GM21390 (cell line): ENCODE measurements at regions not wholly inside any gene's neighbourhood (a gene's known extent, or its start where the extent isn't known, plus 50 kb on each side); places are given as distances from the start of the nearest gene placed in this dataset.

ENCODE experiments used
- ATAC-seq: cut with Tn5 transposase; IDR thresholded peaks from one replicate; pipeline ENCODE4 v1.9.1; 2021; ENCODE audit not compliant: unreplicated experiment

GRCh38 chr3:16048435-16049318 is 125.8 kb upstream of the GALNT15 start:
- peak; percentile 96 for ATAC-seq

GRCh38 chr3:16050641-16051467 is 123.6 kb upstream of the GALNT15 start:
- ATAC-seq, result no peak

- ATAC-seq, result no peak
These were observed 122.8 kb upstream of the GALNT15 start for GRCh38 chr3:16051691-16052090.

- ATAC-seq, result no peak
These were observed 121.5 kb upstream of the GALNT15 start for GRCh38 chr3:16052964-16053363.

- no peak for ATAC-seq
These were observed 120.7 kb upstream of the GALNT15 start for GRCh38 chr3:16053794-16054193.

- ATAC-seq, result no peak
These were observed 118.8 kb upstream of the GALNT15 start for GRCh38 chr3:16055606-16056211.

GRCh38 chr3:16056217-16056616 is 118.3 kb upstream of the GALNT15 start:
- no peak for ATAC-seq

GRCh38 chr3:16058521-16058920 is 116.0 kb upstream of the GALNT15 start:
- no peak for ATAC-seq

GRCh38 chr3:16059081-16059537 is 115.4 kb upstream of the GALNT15 start:
- ATAC-seq, result no peak

- no peak for ATAC-seq
These were observed 114.6 kb upstream of the GALNT15 start for GRCh38 chr3:16059711-16060357.

GRCh38 chr3:16060358-16060852 is 114.1 kb upstream of the GALNT15 start:
- ATAC-seq, result no peak

GRCh38 chr3:16060945-16061344 is 113.5 kb upstream of the GALNT15 start:
- no peak for ATAC-seq

GRCh38 chr3:16061491-16061890 is 113.0 kb upstream of the GALNT15 start:
- no peak for ATAC-seq

GRCh38 chr3:16063603-16064002 is 110.9 kb upstream of the GALNT15 start:
- ATAC-seq, result no peak

GRCh38 chr3:16064642-16065414 is 109.7 kb upstream of the GALNT15 start:
- no peak for ATAC-seq

- no peak for ATAC-seq
These were observed 107.9 kb upstream of the GALNT15 start for GRCh38 chr3:16066545-16066944.

- ATAC-seq, result no peak
These were observed 107.5 kb upstream of the GALNT15 start for GRCh38 chr3:16066975-16067374.

- ATAC-seq, result no peak
These were observed 106.5 kb upstream of the GALNT15 start for GRCh38 chr3:16067837-16068471.

- no peak for ATAC-seq
These were observed 105.1 kb upstream of the GALNT15 start for GRCh38 chr3:16069149-16069922.
